Brain microvascular endothelial cell (primary cell): ENCODE measurements at regions not wholly inside any gene's neighbourhood (a gene's known extent, or its start where the extent isn't known, plus 50 kb on each side); places are given as distances from the start of the nearest gene placed in this dataset.

Experiments
- DNase-seq: peaks from one replicate; pipeline ENCODE4 v3.0.0-alpha.2; 2020
- H3K27ac ChIP-seq: fragments of 250-450 bp; sonication (Bioruptor Pico); 2 replicates; pipeline ENCODE4 v1.5.1; 2020; ENCODE audit warnings: mild to moderate bottlenecking, moderate library complexity
- H3K27me3 ChIP-seq: fragments of 250-450 bp; sonication (Bioruptor Pico); replicated peaks from 2 replicates; pipeline ENCODE4 v1.5.1; 2020; ENCODE audit warnings: mild to moderate bottlenecking
- H3K36me3 ChIP-seq: fragments of 250-450 bp; sonication (Bioruptor Pico); replicated peaks from 2 replicates; pipeline ENCODE4 v1.5.1; 2020; ENCODE audit warnings: mild to moderate bottlenecking
- H3K4me3 ChIP-seq: 2 replicates; pipeline ENCODE4 v1.5.1; 2011; ENCODE audit warnings: low read depth, mild to moderate bottlenecking, control low read depth, low read length, moderate library complexity
- CTCF ChIP-seq: IDR thresholded peaks from 2 replicates; pipeline ENCODE4 v1.5.1; 2011; ENCODE audit warnings: low read depth, mild to moderate bottlenecking, moderate library complexity, low read length, control low read depth, inconsistent platforms; ENCODE audit errors: missing control alignments
- in situ Hi-C: cut with HindIII; loops from 2 replicates; pipeline ENCODE4 v1.10.0; 2017; ENCODE audit warnings: low sequenced_read_pairs, low pct_ligation_motif_present

GRCh38 chr1:83026745-83027144 is 972.2 kb downstream of the TTLL7 start:
- Histone ChIP-seq H3K27me3 (no peaks in the 10 kb centered on the region), H3K4me3 (no peak overlapping the region), H3K36me3 (no peaks in the 10 kb centered on the region), H3K27ac (no peak overlapping the region)
- no peak for TF ChIP-seq CTCF
- in situ Hi-C loops: no loop called here
- DNase-seq: no peak

DNA sequence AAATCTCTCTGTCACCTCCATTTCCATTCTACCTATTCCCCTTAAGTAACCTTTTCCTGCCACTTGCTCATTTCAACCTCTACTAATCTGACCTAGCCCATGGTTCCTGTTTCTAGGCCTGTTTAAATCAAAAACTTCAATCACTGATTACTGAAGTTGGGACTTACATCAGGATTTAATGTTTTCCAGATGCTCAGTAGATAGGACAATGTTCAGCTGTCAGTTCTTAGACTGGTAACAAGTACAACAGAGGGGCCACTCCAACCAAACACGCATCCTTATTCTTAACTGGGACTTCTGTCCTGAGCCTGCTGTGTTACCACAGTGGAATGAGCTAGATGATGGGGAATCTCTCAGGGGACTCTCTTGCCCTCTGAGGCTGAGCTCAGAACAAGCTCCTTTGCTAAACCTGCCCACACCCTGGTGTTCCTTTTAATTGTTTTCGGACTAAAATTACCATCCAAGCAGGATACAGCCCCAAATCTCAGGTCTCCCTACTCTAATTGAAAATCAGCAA is 974.6 kb downstream of the TTLL7 start:
- Histone ChIP-seq H3K27ac (no peak overlapping the region), H3K36me3 (no peaks in the 10 kb centered on the region), H3K27me3 (no peaks in the 10 kb centered on the region), H3K4me3 (no peak overlapping the region)
- DNase-seq: no peak
- in situ Hi-C loops: no loop called here
- TF ChIP-seq CTCF: no peak

DNA sequence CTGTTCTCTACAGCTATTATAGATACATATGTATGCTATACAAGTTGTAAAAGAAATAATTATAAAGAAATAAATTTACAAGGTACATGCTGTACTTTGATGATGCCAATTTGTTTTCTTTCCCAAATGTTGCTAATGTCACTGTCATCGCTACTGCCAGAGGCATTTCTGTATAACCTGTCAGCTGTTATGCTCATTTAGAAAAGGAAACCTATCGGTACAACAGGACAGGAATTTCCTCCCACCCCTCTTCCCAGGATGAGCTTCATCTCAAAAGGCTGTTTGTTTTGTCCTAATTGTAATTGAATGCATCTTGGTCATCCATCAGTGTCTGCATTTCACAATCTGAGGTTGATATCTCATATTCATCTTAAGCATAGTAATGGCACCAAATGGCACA is 975.7 kb downstream of the TTLL7 start:
- no peak for TF ChIP-seq CTCF
- in situ Hi-C loops: no loop called here

DNA sequence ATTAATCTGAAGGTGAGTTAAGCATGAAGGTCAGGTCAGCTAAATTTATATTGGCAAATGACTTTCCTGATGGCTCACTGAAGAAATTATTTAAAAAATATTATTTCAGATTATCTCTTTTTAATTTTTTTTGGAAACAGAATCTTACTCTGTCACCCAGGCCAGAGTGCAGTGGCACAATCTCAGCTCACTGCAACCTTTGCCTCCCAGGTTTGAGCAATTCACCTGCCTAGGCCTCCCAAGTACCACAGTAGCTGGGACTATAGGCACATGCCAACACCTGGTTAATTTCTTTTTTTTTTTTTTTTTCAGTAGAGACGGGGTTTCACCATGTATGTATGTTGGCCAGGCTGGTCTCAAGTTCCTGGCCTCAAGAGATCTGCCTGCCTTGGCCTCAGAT is 976.7 kb downstream of the TTLL7 start:
- no peaks in the 10 kb centered on the region for H3K36me3 ChIP-seq
- no peaks in the 10 kb centered on the region for H3K27me3 ChIP-seq
- no peak overlapping the region for H3K4me3 ChIP-seq
- in situ Hi-C loops: no loop called here
- H3K27ac ChIP-seq: no peak overlapping the region
- TF ChIP-seq CTCF: no peak
- no peak for DNase-seq

More for the DNA sequence above, 975.7 kb downstream of the TTLL7 start:
- Histone ChIP-seq H3K4me3 (no peak overlapping the region), H3K27ac (no peak overlapping the region), H3K36me3 (no peaks in the 10 kb centered on the region), H3K27me3 (no peaks in the 10 kb centered on the region)
- DNase-seq: no peak

- no peak overlapping the region for H3K4me3 ChIP-seq
- in situ Hi-C loops: no loop called here
- DNase-seq: no peak
- H3K27me3 ChIP-seq: no peaks in the 10 kb centered on the region
- no peak for TF ChIP-seq CTCF
- H3K36me3 ChIP-seq: no peaks in the 10 kb centered on the region
- no peak overlapping the region for H3K27ac ChIP-seq
Observed at GRCh38 chr1:83017701-83018100, 981.2 kb downstream of the TTLL7 start.

- H3K27ac ChIP-seq: no peak overlapping the region
- no peaks in the 10 kb centered on the region for H3K27me3 ChIP-seq
- no peak for DNase-seq
- no peaks in the 10 kb centered on the region for H3K36me3 ChIP-seq
- no peak for TF ChIP-seq CTCF
- in situ Hi-C loops: no loop called here
- H3K4me3 ChIP-seq: no peak overlapping the region
Observed at GRCh38 chr1:83017276-83017675, 981.7 kb downstream of the TTLL7 start.
